SK-N-SH (cell line): ENCODE measurements at regions not wholly inside any gene's neighbourhood (a gene's known extent, or its start where the extent isn't known, plus 50 kb on each side); places are given as distances from the start of the nearest gene placed in this dataset.

ENCODE experiments used
- TF ChIP-seq, protein P1 (sequence below): fragments of 200-600 bp; sonication (generic); IDR thresholded peaks from 2 replicates; pipeline ENCODE4 v1.6.1; 2017; ENCODE audit warnings: antibody characterized with exemption, mild to moderate bottlenecking, moderate library complexity
- TF ChIP-seq, protein P2 (sequence below): fragments of 150-350 bp; IDR thresholded peaks from 2 replicates; pipeline ENCODE4 v1.6.1; 2016; ENCODE audit warnings: mild to moderate bottlenecking, low read depth, low read length

GRCh38 chrX:143121477-143121876, 95.7 kb downstream of the SPANXN4 start:
- TF ChIP-seq, protein P1, sequence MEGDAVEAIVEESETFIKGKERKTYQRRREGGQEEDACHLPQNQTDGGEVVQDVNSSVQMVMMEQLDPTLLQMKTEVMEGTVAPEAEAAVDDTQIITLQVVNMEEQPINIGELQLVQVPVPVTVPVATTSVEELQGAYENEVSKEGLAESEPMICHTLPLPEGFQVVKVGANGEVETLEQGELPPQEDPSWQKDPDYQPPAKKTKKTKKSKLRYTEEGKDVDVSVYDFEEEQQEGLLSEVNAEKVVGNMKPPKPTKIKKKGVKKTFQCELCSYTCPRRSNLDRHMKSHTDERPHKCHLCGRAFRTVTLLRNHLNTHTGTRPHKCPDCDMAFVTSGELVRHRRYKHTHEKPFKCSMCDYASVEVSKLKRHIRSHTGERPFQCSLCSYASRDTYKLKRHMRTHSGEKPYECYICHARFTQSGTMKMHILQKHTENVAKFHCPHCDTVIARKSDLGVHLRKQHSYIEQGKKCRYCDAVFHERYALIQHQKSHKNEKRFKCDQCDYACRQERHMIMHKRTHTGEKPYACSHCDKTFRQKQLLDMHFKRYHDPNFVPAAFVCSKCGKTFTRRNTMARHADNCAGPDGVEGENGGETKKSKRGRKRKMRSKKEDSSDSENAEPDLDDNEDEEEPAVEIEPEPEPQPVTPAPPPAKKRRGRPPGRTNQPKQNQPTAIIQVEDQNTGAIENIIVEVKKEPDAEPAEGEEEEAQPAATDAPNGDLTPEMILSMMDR = no peak
- TF ChIP-seq, protein P2, sequence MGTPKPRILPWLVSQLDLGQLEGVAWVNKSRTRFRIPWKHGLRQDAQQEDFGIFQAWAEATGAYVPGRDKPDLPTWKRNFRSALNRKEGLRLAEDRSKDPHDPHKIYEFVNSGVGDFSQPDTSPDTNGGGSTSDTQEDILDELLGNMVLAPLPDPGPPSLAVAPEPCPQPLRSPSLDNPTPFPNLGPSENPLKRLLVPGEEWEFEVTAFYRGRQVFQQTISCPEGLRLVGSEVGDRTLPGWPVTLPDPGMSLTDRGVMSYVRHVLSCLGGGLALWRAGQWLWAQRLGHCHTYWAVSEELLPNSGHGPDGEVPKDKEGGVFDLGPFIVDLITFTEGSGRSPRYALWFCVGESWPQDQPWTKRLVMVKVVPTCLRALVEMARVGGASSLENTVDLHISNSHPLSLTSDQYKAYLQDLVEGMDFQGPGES = no peak
